Transverse colon (tissue), 4 donors: ENCODE measurements at regions not wholly inside any gene's neighbourhood (a gene's known extent, or its start where the extent isn't known, plus 50 kb on each side); places are given as distances from the start of the nearest gene placed in this dataset.

Experiments used
- CTCF ChIP-seq, 5 experiments: fragments of 200-600 bp in 3 of 5; fragments of 450-650 bp in 2 of 5; sonication (generic) in 3 of 5; IDR thresholded peaks; 1 replicate in 2 of 5; 2 replicates in 3 of 5; pipeline ENCODE4 v1.5.1; 2016 to 2017; ENCODE audit warnings: antibody characterized with exemption in 5 of 5, inconsistent platforms in 3 of 5, mild to moderate bottlenecking in 2 of 5, moderate library complexity in 1 of 5
- EP300 ChIP-seq: sonication (generic); formaldehyde crosslinking; IDR thresholded peaks from one replicate; pipeline ENCODE4 v1.6.1; 2017; ENCODE audit warnings: antibody characterized with exemption, low read depth
- POLR2AphosphoS5 ChIP-seq, 3 donors: sonication (generic); formaldehyde crosslinking; IDR thresholded peaks; one replicate each; pipeline ENCODE4 v1.6.1; 2016; ENCODE audit warnings: antibody characterized with exemption in 3 of 3

DNA sequence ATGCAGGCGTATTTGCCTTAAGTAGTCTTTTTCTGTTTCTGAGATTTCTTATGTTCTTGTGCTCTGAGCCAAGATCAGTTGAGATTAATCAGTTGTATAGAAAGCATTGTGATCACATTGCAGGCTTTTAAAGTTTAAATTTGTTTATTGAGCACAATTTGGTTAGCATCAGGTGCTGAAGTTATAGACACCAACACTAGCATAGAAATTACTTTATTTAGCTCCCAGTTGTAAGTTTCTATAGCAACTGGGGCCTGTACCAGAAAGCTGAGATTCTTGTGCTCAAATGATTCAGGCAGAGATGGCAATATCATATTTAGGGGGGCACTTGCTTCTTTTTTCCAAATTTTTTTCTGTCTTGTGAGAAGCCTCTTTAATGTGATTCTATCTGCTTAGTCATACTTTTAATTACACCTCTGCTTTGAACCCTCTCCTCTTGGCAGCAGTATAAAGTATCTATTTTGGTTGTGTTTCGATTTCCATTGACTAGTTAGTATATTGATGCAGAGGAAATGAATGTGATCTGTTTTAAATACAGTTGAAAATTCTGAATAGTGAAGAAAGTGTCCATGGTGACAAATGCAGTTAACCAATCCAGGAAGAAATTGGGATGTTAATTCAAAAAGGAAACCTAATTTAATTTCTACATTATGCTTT is 241.7 kb upstream of the GBE1 start:
- no peak for TF ChIP-seq CTCF (IDR thresholded peaks at IDR 0.05)
- TF ChIP-seq EP300: no peak
- no peak for TF ChIP-seq POLR2AphosphoS5 (IDR thresholded peaks at IDR 0.05)
